WTC11 (cell line): ENCODE measurements at regions not wholly inside any gene's neighbourhood (a gene's known extent, or its start where the extent isn't known, plus 50 kb on each side); places are given as distances from the start of the nearest gene placed in this dataset.

Source experiments
- ATF1 ChIP-seq: sonication (generic); formaldehyde crosslinking; IDR thresholded peaks from 2 replicates; pipeline ENCODE4 v1.8.1; 2023; ENCODE audit warnings: mild to moderate bottlenecking, moderate library complexity, missing genetic modification reagents
- CREB1 ChIP-seq: sonication (generic); formaldehyde crosslinking; IDR thresholded peaks from 2 replicates; pipeline ENCODE4 v1.8.0; 2023; ENCODE audit warnings: mild to moderate bottlenecking, missing genetic modification reagents
- ELF4 ChIP-seq: sonication (generic); formaldehyde crosslinking; IDR thresholded peaks from 2 replicates; pipeline ENCODE4 v1.8.1; 2022; ENCODE audit warnings: low read depth, mild to moderate bottlenecking, moderate library complexity, missing genetic modification reagents
- HMGA2 ChIP-seq: fragments of 250-450 bp; sonication (Bioruptor Pico); IDR thresholded peaks from 2 replicates; pipeline ENCODE4 v1.4.0; 2021; ENCODE audit warnings: mild to moderate bottlenecking, moderate library complexity
- IRF2 ChIP-seq: sonication (generic); formaldehyde crosslinking; IDR thresholded peaks from 2 replicates; pipeline ENCODE4 v1.8.0; 2022; ENCODE audit warnings: low read depth, missing genetic modification reagents, borderline replicate concordance
- JUN ChIP-seq: sonication (generic); formaldehyde crosslinking; IDR thresholded peaks from 2 replicates; pipeline ENCODE4 v1.8.0; 2023; ENCODE audit warnings: mild to moderate bottlenecking, missing genetic modification reagents
- SMAD3 ChIP-seq: sonication (generic); formaldehyde crosslinking; IDR thresholded peaks from 2 replicates; pipeline ENCODE4 v1.8.0; 2022; ENCODE audit warnings: missing genetic modification reagents, mild to moderate bottlenecking, borderline replicate concordance
- TF ChIP-seq, protein P1 (sequence below): fragments of 200-600 bp; IDR thresholded peaks from 2 replicates; pipeline ENCODE4 v1.8.0; 2022; ENCODE audit warnings: antibody characterized with exemption
- TF ChIP-seq, protein P2 (sequence below): fragments of 250-450 bp; sonication (Bioruptor Pico); IDR thresholded peaks from 2 replicates; pipeline ENCODE4 v1.8.0; 2021; ENCODE audit warnings: mild to moderate bottlenecking
- TF ChIP-seq, protein P3 (sequence below): sonication (generic); formaldehyde crosslinking; IDR thresholded peaks from 2 replicates; pipeline ENCODE4 v1.8.1; 2022; ENCODE audit warnings: mild to moderate bottlenecking, moderate library complexity, missing genetic modification reagents
- TF ChIP-seq, protein P4 (sequence below): sonication (generic); formaldehyde crosslinking; IDR thresholded peaks from 2 replicates; pipeline ENCODE4 v1.8.0; 2023; ENCODE audit warnings: missing genetic modification reagents
- TF ChIP-seq, protein P5 (sequence below): sonication (generic); formaldehyde crosslinking; IDR thresholded peaks from 2 replicates; pipeline ENCODE4 v1.8.0; 2023; ENCODE audit warnings: mild to moderate bottlenecking, missing genetic modification reagents
- TF ChIP-seq, protein P6 (sequence below): sonication (generic); formaldehyde crosslinking; IDR thresholded peaks from 2 replicates; pipeline ENCODE4 v1.8.0; 2022; ENCODE audit warnings: mild to moderate bottlenecking, missing genetic modification reagents
- TF ChIP-seq, protein P7 (sequence below): sonication (generic); formaldehyde crosslinking; IDR thresholded peaks from 2 replicates; pipeline ENCODE4 v1.8.1; 2023; ENCODE audit warnings: mild to moderate bottlenecking, missing genetic modification reagents, moderate library complexity

DNA sequence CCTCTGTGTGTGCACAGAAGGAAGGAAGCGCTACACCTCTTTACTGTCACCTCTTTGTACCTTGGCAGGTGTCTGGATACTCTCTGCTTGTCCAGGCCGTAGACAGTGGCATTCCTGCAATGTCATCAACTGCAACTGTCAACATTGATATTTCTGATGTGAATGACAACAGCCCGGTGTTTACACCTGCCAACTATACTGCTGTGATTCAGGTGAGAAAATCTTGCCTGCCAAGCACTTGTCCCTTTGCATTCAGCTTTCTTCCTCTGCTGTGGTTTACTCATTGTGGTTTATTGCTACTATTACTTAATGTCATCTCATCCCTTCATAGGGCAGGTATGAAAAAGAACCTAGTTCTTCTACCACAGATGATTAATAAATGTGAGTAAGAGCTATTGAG lies 131.9 kb upstream of the MTNR1B start:
- TF ChIP-seq, protein P1, sequence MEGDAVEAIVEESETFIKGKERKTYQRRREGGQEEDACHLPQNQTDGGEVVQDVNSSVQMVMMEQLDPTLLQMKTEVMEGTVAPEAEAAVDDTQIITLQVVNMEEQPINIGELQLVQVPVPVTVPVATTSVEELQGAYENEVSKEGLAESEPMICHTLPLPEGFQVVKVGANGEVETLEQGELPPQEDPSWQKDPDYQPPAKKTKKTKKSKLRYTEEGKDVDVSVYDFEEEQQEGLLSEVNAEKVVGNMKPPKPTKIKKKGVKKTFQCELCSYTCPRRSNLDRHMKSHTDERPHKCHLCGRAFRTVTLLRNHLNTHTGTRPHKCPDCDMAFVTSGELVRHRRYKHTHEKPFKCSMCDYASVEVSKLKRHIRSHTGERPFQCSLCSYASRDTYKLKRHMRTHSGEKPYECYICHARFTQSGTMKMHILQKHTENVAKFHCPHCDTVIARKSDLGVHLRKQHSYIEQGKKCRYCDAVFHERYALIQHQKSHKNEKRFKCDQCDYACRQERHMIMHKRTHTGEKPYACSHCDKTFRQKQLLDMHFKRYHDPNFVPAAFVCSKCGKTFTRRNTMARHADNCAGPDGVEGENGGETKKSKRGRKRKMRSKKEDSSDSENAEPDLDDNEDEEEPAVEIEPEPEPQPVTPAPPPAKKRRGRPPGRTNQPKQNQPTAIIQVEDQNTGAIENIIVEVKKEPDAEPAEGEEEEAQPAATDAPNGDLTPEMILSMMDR, result no peak
- TF ChIP-seq, protein P2, sequence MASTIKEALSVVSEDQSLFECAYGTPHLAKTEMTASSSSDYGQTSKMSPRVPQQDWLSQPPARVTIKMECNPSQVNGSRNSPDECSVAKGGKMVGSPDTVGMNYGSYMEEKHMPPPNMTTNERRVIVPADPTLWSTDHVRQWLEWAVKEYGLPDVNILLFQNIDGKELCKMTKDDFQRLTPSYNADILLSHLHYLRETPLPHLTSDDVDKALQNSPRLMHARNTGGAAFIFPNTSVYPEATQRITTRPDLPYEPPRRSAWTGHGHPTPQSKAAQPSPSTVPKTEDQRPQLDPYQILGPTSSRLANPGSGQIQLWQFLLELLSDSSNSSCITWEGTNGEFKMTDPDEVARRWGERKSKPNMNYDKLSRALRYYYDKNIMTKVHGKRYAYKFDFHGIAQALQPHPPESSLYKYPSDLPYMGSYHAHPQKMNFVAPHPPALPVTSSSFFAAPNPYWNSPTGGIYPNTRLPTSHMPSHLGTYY (CRISPR knock-in tag), result no peak
- no peak for TF ChIP-seq ELF4 (CRISPR knock-in tag)
- TF ChIP-seq JUN (CRISPR knock-in tag), result no peak
- TF ChIP-seq, protein P3, sequence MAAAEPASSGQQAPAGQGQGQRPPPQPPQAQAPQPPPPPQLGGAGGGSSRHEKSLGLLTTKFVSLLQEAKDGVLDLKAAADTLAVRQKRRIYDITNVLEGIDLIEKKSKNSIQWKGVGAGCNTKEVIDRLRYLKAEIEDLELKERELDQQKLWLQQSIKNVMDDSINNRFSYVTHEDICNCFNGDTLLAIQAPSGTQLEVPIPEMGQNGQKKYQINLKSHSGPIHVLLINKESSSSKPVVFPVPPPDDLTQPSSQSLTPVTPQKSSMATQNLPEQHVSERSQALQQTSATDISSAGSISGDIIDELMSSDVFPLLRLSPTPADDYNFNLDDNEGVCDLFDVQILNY, result no peak
- TF ChIP-seq, protein P4, sequence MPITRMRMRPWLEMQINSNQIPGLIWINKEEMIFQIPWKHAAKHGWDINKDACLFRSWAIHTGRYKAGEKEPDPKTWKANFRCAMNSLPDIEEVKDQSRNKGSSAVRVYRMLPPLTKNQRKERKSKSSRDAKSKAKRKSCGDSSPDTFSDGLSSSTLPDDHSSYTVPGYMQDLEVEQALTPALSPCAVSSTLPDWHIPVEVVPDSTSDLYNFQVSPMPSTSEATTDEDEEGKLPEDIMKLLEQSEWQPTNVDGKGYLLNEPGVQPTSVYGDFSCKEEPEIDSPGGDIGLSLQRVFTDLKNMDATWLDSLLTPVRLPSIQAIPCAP, result no peak
- TF ChIP-seq, protein P5, sequence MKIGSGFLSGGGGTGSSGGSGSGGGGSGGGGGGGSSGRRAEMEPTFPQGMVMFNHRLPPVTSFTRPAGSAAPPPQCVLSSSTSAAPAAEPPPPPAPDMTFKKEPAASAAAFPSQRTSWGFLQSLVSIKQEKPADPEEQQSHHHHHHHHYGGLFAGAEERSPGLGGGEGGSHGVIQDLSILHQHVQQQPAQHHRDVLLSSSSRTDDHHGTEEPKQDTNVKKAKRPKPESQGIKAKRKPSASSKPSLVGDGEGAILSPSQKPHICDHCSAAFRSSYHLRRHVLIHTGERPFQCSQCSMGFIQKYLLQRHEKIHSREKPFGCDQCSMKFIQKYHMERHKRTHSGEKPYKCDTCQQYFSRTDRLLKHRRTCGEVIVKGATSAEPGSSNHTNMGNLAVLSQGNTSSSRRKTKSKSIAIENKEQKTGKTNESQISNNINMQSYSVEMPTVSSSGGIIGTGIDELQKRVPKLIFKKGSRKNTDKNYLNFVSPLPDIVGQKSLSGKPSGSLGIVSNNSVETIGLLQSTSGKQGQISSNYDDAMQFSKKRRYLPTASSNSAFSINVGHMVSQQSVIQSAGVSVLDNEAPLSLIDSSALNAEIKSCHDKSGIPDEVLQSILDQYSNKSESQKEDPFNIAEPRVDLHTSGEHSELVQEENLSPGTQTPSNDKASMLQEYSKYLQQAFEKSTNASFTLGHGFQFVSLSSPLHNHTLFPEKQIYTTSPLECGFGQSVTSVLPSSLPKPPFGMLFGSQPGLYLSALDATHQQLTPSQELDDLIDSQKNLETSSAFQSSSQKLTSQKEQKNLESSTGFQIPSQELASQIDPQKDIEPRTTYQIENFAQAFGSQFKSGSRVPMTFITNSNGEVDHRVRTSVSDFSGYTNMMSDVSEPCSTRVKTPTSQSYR (CRISPR knock-in tag), result no peak
- no peak for TF ChIP-seq ATF1 (CRISPR knock-in tag)
- TF ChIP-seq CREB1 (CRISPR knock-in tag), result no peak
- no peak for TF ChIP-seq IRF2
- TF ChIP-seq, protein P6, sequence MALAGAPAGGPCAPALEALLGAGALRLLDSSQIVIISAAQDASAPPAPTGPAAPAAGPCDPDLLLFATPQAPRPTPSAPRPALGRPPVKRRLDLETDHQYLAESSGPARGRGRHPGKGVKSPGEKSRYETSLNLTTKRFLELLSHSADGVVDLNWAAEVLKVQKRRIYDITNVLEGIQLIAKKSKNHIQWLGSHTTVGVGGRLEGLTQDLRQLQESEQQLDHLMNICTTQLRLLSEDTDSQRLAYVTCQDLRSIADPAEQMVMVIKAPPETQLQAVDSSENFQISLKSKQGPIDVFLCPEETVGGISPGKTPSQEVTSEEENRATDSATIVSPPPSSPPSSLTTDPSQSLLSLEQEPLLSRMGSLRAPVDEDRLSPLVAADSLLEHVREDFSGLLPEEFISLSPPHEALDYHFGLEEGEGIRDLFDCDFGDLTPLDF (CRISPR knock-in tag), result no peak
- TF ChIP-seq HMGA2 (CRISPR knock-in tag), result no peak
- TF ChIP-seq, protein P7, sequence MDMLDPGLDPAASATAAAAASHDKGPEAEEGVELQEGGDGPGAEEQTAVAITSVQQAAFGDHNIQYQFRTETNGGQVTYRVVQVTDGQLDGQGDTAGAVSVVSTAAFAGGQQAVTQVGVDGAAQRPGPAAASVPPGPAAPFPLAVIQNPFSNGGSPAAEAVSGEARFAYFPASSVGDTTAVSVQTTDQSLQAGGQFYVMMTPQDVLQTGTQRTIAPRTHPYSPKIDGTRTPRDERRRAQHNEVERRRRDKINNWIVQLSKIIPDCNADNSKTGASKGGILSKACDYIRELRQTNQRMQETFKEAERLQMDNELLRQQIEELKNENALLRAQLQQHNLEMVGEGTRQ, result no peak
- no peak for TF ChIP-seq SMAD3 (CRISPR knock-in tag)
